K562 (cell line): ENCODE measurements at regions not wholly inside any gene's neighbourhood (a gene's known extent, or its start where the extent isn't known, plus 50 kb on each side); places are given as distances from the start of the nearest gene placed in this dataset.
A peak's percentile ranks its signal among the peaks of the same experiment; 100 is the strongest.

Source experiments
- ATAC-seq: fragments of 200-7000 bp; cut with Tn5 transposase; 3 replicates; pipeline ENCODE4 v1.9.1; 2020; ENCODE audit warnings: moderate library complexity
- BruUV-seq: library from RNA; stranded (reverse); fragments of 400-500 nt; replicated peaks from 2 replicates; lab custom pipeline; 2021; lab: Mats Ljungman, UMichigan
- CTCF ChIA-PET: fragments of 300-600 bp; formaldehyde crosslinking; extraction: SDS; loops from one replicate; lab custom pipeline; 2021; ENCODE audit warnings: low intra/inter-chr PET ratio; lab: Yijun Ruan, JAX
- POLR2A ChIA-PET: fragments of 300-600, 350-650 bp; sonication (Branson Sonifier 250); formaldehyde crosslinking; extraction: SDS; loops from one replicate; lab custom pipeline; 2021; ENCODE audit warnings: antibody characterized with exemption, inconsistent platforms; lab: Yijun Ruan, JAX
- DNase-seq, 4 experiments: peaks; one replicate each; pipeline versions ENCODE4 v3.0.0 to v3.0.0-alpha.2; 2011 to 2018; ENCODE audit warnings: low spot score in 3 of 4, mixed read lengths in 3 of 4; ENCODE audit errors: extremely low read depth in 1 of 4
- FAIRE-seq: peaks from 2 replicates; lab custom pipeline; 2011; peaks lifted over from hg19 to GRCh38; lab: Jason Lieb, UNC
- H2AFZ ChIP-seq: 2 replicates; pipeline ENCODE4 v1.6.0; 2011; ENCODE audit warnings: low read depth, low read length, control low read depth, inconsistent platforms
- H3K27ac ChIP-seq: fragments of 200-600 bp; 3 replicates; pipeline ENCODE4 v1.8.0; 2011; ENCODE audit warnings: low read depth, mild to moderate bottlenecking, control low read depth, inconsistent platforms, low read length, moderate library complexity, mixed read lengths; ENCODE audit errors: extremely low read depth
- H3K27me3 ChIP-seq, 2 experiments: fragments of 300-600 bp in 1 of 2; 2 replicates in 1 of 2; 3 replicates in 1 of 2; pipeline versions ENCODE4 v1.6.0 to v1.8.0; 2011; ENCODE audit warnings: inconsistent platforms in 2 of 2, low read length in 2 of 2, mild to moderate bottlenecking in 1 of 2, mixed read lengths in 1 of 2, moderate library complexity in 1 of 2; ENCODE audit not compliant: control insufficient read depth in 2 of 2, insufficient read depth in 2 of 2
- H3K36me3 ChIP-seq: fragments of 300-600 bp; 3 replicates; pipeline ENCODE4 v1.8.0; 2011; ENCODE audit warnings: mild to moderate bottlenecking, low read length, inconsistent platforms; ENCODE audit not compliant: control insufficient read depth, insufficient read depth
- H3K4me1 ChIP-seq, 2 experiments: fragments of 200-600 bp in 1 of 2; replicated peaks in 1 of 2; 2 replicates in 1 of 2; 3 replicates in 1 of 2; pipeline versions ENCODE4 v1.5.1 to v1.8.0; 2011; ENCODE audit warnings: inconsistent platforms in 2 of 2, low read length in 2 of 2, mild to moderate bottlenecking in 1 of 2, mixed read lengths in 1 of 2, moderate library complexity in 1 of 2; ENCODE audit not compliant: control insufficient read depth in 2 of 2, insufficient read depth in 2 of 2
- H3K4me2 ChIP-seq: 2 replicates; pipeline ENCODE4 v1.6.1; 2011; ENCODE audit warnings: low read length, control low read depth, inconsistent platforms, mixed read lengths; ENCODE audit not compliant: insufficient read depth
- H3K4me3 ChIP-seq: fragments of 200-600 bp; sonication (generic), shearing (Covaris generic); 2 replicates; pipeline ENCODE4 v1.5.1; 2016; ENCODE audit warnings: control low read depth, inconsistent platforms
- H3K79me2 ChIP-seq: fragments of 200-600 bp; 3 replicates; pipeline ENCODE4 v1.8.0; 2011; ENCODE audit warnings: low read length, inconsistent platforms; ENCODE audit not compliant: control insufficient read depth, insufficient read depth
- H3K9ac ChIP-seq, 2 experiments: 2 replicates each; pipeline versions ENCODE4 v1.6.0 to v1.6.1; 2011; ENCODE audit warnings: low read depth in 2 of 2, low read length in 2 of 2, control low read depth in 1 of 2, inconsistent platforms in 1 of 2, mild to moderate bottlenecking in 1 of 2, mixed read lengths in 1 of 2; ENCODE audit not compliant: insufficient read depth in 1 of 2
- H3K9me1 ChIP-seq: one replicate; pipeline ENCODE4 v1.6.0; 2011; ENCODE audit warnings: inconsistent platforms, mild to moderate bottlenecking, low read length, moderate library complexity; ENCODE audit not compliant: control insufficient read depth, insufficient read depth
- H3K9me3 ChIP-seq: replicated peaks from 2 replicates; pipeline ENCODE4 v1.5.1; 2011; ENCODE audit warnings: low read depth, low read length, inconsistent platforms; ENCODE audit not compliant: control insufficient read depth, insufficient read depth
- H4K20me1 ChIP-seq: replicated peaks from 2 replicates; pipeline ENCODE4 v1.6.1; 2011; ENCODE audit warnings: low read length, inconsistent platforms, mixed read lengths; ENCODE audit not compliant: control insufficient read depth, insufficient read depth
- TFE3 ChIP-seq: fragments of 450-650 bp; formaldehyde crosslinking; IDR thresholded peaks from 2 replicates; pipeline ENCODE4 v1.4.0; 2020; ENCODE audit warnings: mild to moderate bottlenecking, mixed read lengths
- ZKSCAN8 ChIP-seq: fragments of 200-800 bp; sonication (Bioruptor generic); IDR thresholded peaks from 2 replicates; pipeline ENCODE4 v1.6.1; 2016; ENCODE audit warnings: missing genetic modification characterization, missing compliant biosample characterization
- WGBS: fragments of 100-300 bp; shearing (Covaris generic); methylation state at CpG from one replicate; pipeline ENCODE4 v1.1.6; 2016; ENCODE audit warnings: low coverage, mixed read lengths; ENCODE audit not compliant: insufficient coverage; ENCODE audit errors: missing lambda C conversion rate; 5-methylcytosine and 5-hydroxymethylcytosine counted together
- in situ Hi-C: fragments of 300-500 bp; cut with MboI; formaldehyde crosslinking; loops from 4 replicates; pipeline ENCODE4 v1.15.0; 2018; ENCODE audit warnings: inconsistent platforms, mixed read lengths
- intact Hi-C: fragments of 100-400 bp; cut with micrococcal nuclease; formaldehyde crosslinking; loops from 2 replicates; pipeline ENCODE4 v1.14.2; 2022

- Histone ChIP-seq H4K20me1 (no peaks in the 10 kb centered on the region), H3K4me3 (no peak overlapping the region), H2AFZ (peak overlapping the region; percentile 71), H3K4me1 (peaks cover 0 to 3% of the 10 kb centered on the region in 2 experiments; a peak in 2 of 5 replicates), H3K4me2 (0 out of 2 replicates have a peak overlapping the region, but pooled peaks have one; percentile 43), H3K9me1 (no peaks in the 10 kb centered on the region), H3K9me3 (no peaks in the 10 kb centered on the region), H3K36me3 (no peaks in the 10 kb centered on the region), H3K79me2 (no peaks in the 10 kb centered on the region), H3K27ac (no peak overlapping the region), H3K27me3 (no peaks in the 10 kb centered on the region), H3K9ac (no peak overlapping the region)
- intact Hi-C loops (no loop called here), in situ Hi-C loops (no loop called here)
- 10% methylated on average over 4 of the region's 4 CpGs for WGBS
- TF ChIP-seq ZKSCAN8 (no peak), TFE3 (CRISPR knock-in tag) (no peak)
- BruUV-seq: no TSS peak
- ChIA-PET POLR2A (interaction anchor here (0.6 kb wide), 1 partner anchor 1096 kb away, joined by 3 read pairs; no protein-coding TSS in a partner anchor), CTCF (no interaction called here)
- FAIRE-seq (no peak), ATAC-seq (no peak), DNase-seq (no peak)
These were observed 365.3 kb downstream of the REEP3 start for GRCh38 chr10:63886281-63887022.
